ENCODE measurements at regions not wholly inside any gene's neighbourhood (a gene's known extent, or its start where the extent isn't known, plus 50 kb on each side); places are given as distances from the start of the nearest gene placed in this dataset.

GRCh38 chr11:19594326-19594725 lies 118.3 kb upstream of the NAV2 start:
- no peak for TF ChIP-seq CTCF (conservative IDR thresholded peaks at IDR 0.05; ENCODE audit: low read depth, low read length)
- TF ChIP-seq RCOR1 (IDR thresholded peaks at IDR 0.05; ENCODE audit: insufficient replicate concordance, low read length): no peak
- no peak for TF ChIP-seq POLR2A (IDR thresholded peaks at IDR 0.05; ENCODE audit: low read depth, low read length)
- no peak for TF ChIP-seq CEBPB (IDR thresholded peaks at IDR 0.05; ENCODE audit: low read depth, low read length)
